Caco-2 (cell line): ENCODE measurements at regions not wholly inside any gene's neighbourhood (a gene's known extent, or its start where the extent isn't known, plus 50 kb on each side); places are given as distances from the start of the nearest gene placed in this dataset.
"Not testable (repeated sequence)": the region's sequence is repeated elsewhere in the genome, so short reads cannot be mapped to it uniquely, and the experiment has no call there.

Experiments
- BruUV-seq: library from RNA; stranded (reverse); fragments of 400-500 nt; replicated peaks from 2 replicates; lab custom pipeline; 2021; lab: Mats Ljungman, UMichigan
- CTCF ChIA-PET: fragments of 300-600 bp; sonication (Branson Sonifier 250); formaldehyde crosslinking; loops from one replicate; lab custom pipeline; 2022; ENCODE audit warnings: antibody characterized with exemption; lab: Charles Lee
- POLR2A ChIA-PET: fragments of 300-600 bp; sonication (Branson Sonifier 250); formaldehyde crosslinking; loops from one replicate; lab custom pipeline; 2022; ENCODE audit warnings: antibody characterized with exemption; lab: Charles Lee
- DNase-seq, 2 experiments: peaks; one replicate each; pipeline versions ENCODE4 v3.0.0 to v3.0.0-alpha.2; 2020 to 2022
- H3K27me3 ChIP-seq: replicated peaks from 2 replicates; pipeline ENCODE4 v1.6.0; 2011; ENCODE audit warnings: low read length; ENCODE audit not compliant: control insufficient read depth, insufficient read depth
- H3K36me3 ChIP-seq: 2 replicates; pipeline ENCODE4 v1.5.1; 2011; ENCODE audit warnings: low read length; ENCODE audit not compliant: control insufficient read depth, insufficient read depth
- H3K4me1 ChIP-seq: fragments of 250-450 bp; sonication (Bioruptor Pico); 2 replicates; pipeline ENCODE4 v1.5.1; 2020; ENCODE audit warnings: mild to moderate bottlenecking
- H3K4me3 ChIP-seq: 2 replicates; pipeline ENCODE4 v1.5.1; 2011; ENCODE audit warnings: low read depth, mild to moderate bottlenecking, control low read depth, low read length
- H3K9me3 ChIP-seq: fragments of 250-450 bp; sonication (Bioruptor Pico); 2 replicates; pipeline ENCODE4 v1.5.1; 2020; ENCODE audit warnings: mild to moderate bottlenecking, moderate library complexity
- H3K27ac Mint-ChIP-seq: one replicate; pipeline ENCODE4 v1.8.0; 2022; ENCODE audit warnings: mixed read lengths; ENCODE audit not compliant: unreplicated experiment
- H3K27me3 Mint-ChIP-seq: one replicate; pipeline ENCODE4 v1.8.0; 2022; ENCODE audit warnings: mixed read lengths; ENCODE audit not compliant: insufficient read depth, unreplicated experiment
- H3K36me3 Mint-ChIP-seq: one replicate; pipeline ENCODE4 v1.8.0; 2022; ENCODE audit warnings: mild to moderate bottlenecking, mixed read lengths; ENCODE audit not compliant: insufficient read depth, unreplicated experiment
- H3K4me1 Mint-ChIP-seq: one replicate; pipeline ENCODE4 v1.8.0; 2022; ENCODE audit warnings: low read depth, mixed read lengths; ENCODE audit not compliant: unreplicated experiment
- H3K4me3 Mint-ChIP-seq: one replicate; pipeline ENCODE4 v1.8.0; 2022; ENCODE audit warnings: mild to moderate bottlenecking, moderate library complexity, mixed read lengths; ENCODE audit not compliant: unreplicated experiment
- H3K9me3 Mint-ChIP-seq: one replicate; pipeline ENCODE4 v1.8.0; 2022; ENCODE audit warnings: mixed read lengths; ENCODE audit not compliant: unreplicated experiment
- CTCF ChIP-seq, 2 experiments: fragments of 200-600 bp in 1 of 2; IDR thresholded peaks; 1 replicate in 1 of 2; 2 replicates in 1 of 2; pipeline versions ENCODE4 v1.5.1 to v1.8.0; 2011 to 2022; ENCODE audit warnings: antibody characterized with exemption in 1 of 2, control low read depth in 1 of 2, inconsistent platforms in 1 of 2, low read depth in 1 of 2, low read length in 1 of 2, mild to moderate bottlenecking in 1 of 2, moderate library complexity in 1 of 2; ENCODE audit not compliant: insufficient read depth in 1 of 2, severe bottlenecking in 1 of 2, unreplicated experiment in 1 of 2
- intact Hi-C: fragments of 100-400 bp; cut with micrococcal nuclease; formaldehyde crosslinking; loops from one replicate; pipeline ENCODE4 v1.10.0; 2022; ENCODE audit not compliant: unreplicated experiment

- Mint-ChIP-seq H3K4me3 (no peak overlapping the region), H3K9me3 (peaks cover 30% of the 10 kb centered on the region), H3K36me3 (no peaks in the 10 kb centered on the region), H3K4me1 (no peaks in the 10 kb centered on the region), H3K27ac (no peak overlapping the region), H3K27me3 (peaks cover 6% of the 10 kb centered on the region)
- Histone ChIP-seq H3K9me3 (peaks cover 23% of the 10 kb centered on the region), H3K4me1 (no peaks in the 10 kb centered on the region), H3K36me3 (no peaks in the 10 kb centered on the region), H3K4me3 (no peak overlapping the region), H3K27me3 (no peaks in the 10 kb centered on the region)
- POLR2A ChIA-PET = no interaction called here
- CTCF ChIA-PET = no interaction called here
- BruUV-seq = no TSS peak
- no peak for TF ChIP-seq CTCF (IDR thresholded peaks at IDR 0.05; ENCODE audit: insufficient read depth in 1 of 2, low read depth in 1 of 2, low read length in 1 of 2, severe bottlenecking in 1 of 2, unreplicated experiment in 1 of 2)
- no peak for DNase-seq
- intact Hi-C loops = no loop called here
Measured at GRCh38 chr2:120647487-120647886, 88.2 kb upstream of the GLI2 start.

- H3K4me1 ChIP-seq, DNase-seq, H3K4me3 ChIP-seq, H3K36me3 Mint-ChIP-seq, H3K4me1 Mint-ChIP-seq, POLR2A ChIA-PET, H3K27ac Mint-ChIP-seq, H3K36me3 ChIP-seq, H3K4me3 Mint-ChIP-seq, intact Hi-C loops, H3K27me3 Mint-ChIP-seq, CTCF ChIA-PET, BruUV-seq, H3K27me3 ChIP-seq: not testable (repeated sequence)
- H3K9me3 Mint-ChIP-seq = peaks cover 29% of the 10 kb centered on the region
- peaks cover 23% of the 10 kb centered on the region for H3K9me3 ChIP-seq
Measured at GRCh38 chr2:120649381-120649780, 86.3 kb upstream of the GLI2 start.

GRCh38 chr2:120650022-120650644 is 85.5 kb upstream of the GLI2 start:
- TF ChIP-seq CTCF (IDR thresholded peaks at IDR 0.05; ENCODE audit: insufficient read depth in 1 of 2, low read depth in 1 of 2, low read length in 1 of 2, severe bottlenecking in 1 of 2, unreplicated experiment in 1 of 2) = no peak
- no TSS peak for BruUV-seq
- Histone ChIP-seq H3K9me3 (peaks cover 23% of the 10 kb centered on the region), H3K36me3 (no peaks in the 10 kb centered on the region), H3K27me3 (no peaks in the 10 kb centered on the region), H3K4me3 (no peak overlapping the region), H3K4me1 (no peaks in the 10 kb centered on the region)
- no peaks in the 10 kb centered on the region for H3K36me3 Mint-ChIP-seq
- ChIA-PET POLR2A (no interaction called here), CTCF (no interaction called here)
- H3K27me3 Mint-ChIP-seq = peaks cover 6% of the 10 kb centered on the region
- DNase-seq = no peak
- H3K4me1 Mint-ChIP-seq = no peaks in the 10 kb centered on the region
- no peak overlapping the region for H3K27ac Mint-ChIP-seq
- no peak overlapping the region for H3K4me3 Mint-ChIP-seq
- peaks cover 29% of the 10 kb centered on the region for H3K9me3 Mint-ChIP-seq
- intact Hi-C loops = no loop called here
